ENCODE measurements at regions not wholly inside any gene's neighbourhood (a gene's known extent, or its start where the extent isn't known, plus 50 kb on each side); places are given as distances from the start of the nearest gene placed in this dataset.

DNA sequence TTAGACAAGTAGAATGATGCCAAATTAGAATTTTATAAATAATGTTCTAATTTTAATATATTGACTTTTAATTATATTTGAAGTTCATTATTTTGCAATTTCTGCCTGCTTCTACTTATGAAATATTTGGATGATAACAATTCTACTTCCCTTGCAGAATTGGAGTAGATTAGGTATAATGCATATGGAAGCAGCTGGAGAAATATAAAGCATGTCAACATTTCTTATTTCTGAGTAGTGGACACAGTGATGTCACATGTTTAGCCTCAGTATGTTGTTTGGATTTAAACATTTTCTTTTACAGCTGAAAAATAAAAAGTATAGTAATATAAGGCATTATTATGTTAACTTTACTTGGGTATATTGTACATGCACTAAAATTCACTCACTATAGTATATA, 344.2 kb upstream of the E2F7 start:
- DNase-seq = no peak
- Histone ChIP-seq H3K27ac (no peak overlapping the region), H4K20me1 (ENCODE audit: insufficient read depth) (no peaks in the 10 kb centered on the region), H3K9me3 (ENCODE audit: insufficient read depth, low read depth) (no peaks in the 10 kb centered on the region), H3K4me1 (replicated peaks; ENCODE audit: insufficient read depth) (no peaks in the 10 kb centered on the region), H3K27me3 (ENCODE audit: insufficient read depth, low read depth) (no peaks in the 10 kb centered on the region), H3K4me2 (no peak overlapping the region), H3K79me2 (ENCODE audit: low read depth) (no peaks in the 10 kb centered on the region), H3K36me3 (ENCODE audit: low read depth) (no peaks in the 10 kb centered on the region), H2AFZ (no peak overlapping the region), H3K4me3 (no peak overlapping the region), H3F3A (ENCODE audit: insufficient read depth, low read depth) (no peaks in the 10 kb centered on the region), H3K9me2 (ENCODE audit: insufficient read depth) (no peaks in the 10 kb centered on the region)
- ChIA-PET CTCF (no interaction called here), POLR2A (ENCODE audit: unreplicated experiment) (no interaction called here)
- intact Hi-C loops (cut with micrococcal nuclease; ENCODE audit: unreplicated experiment) = no loop called here
- TF ChIP-seq, protein P1, sequence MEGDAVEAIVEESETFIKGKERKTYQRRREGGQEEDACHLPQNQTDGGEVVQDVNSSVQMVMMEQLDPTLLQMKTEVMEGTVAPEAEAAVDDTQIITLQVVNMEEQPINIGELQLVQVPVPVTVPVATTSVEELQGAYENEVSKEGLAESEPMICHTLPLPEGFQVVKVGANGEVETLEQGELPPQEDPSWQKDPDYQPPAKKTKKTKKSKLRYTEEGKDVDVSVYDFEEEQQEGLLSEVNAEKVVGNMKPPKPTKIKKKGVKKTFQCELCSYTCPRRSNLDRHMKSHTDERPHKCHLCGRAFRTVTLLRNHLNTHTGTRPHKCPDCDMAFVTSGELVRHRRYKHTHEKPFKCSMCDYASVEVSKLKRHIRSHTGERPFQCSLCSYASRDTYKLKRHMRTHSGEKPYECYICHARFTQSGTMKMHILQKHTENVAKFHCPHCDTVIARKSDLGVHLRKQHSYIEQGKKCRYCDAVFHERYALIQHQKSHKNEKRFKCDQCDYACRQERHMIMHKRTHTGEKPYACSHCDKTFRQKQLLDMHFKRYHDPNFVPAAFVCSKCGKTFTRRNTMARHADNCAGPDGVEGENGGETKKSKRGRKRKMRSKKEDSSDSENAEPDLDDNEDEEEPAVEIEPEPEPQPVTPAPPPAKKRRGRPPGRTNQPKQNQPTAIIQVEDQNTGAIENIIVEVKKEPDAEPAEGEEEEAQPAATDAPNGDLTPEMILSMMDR (conservative IDR thresholded peaks at IDR 0.05) = no peak
- TF ChIP-seq EZH2 (IDR thresholded peaks at IDR 0.05; ENCODE audit: low read depth) = no peak
- BruUV-seq (replicated peaks) = no TSS peak

DNA sequence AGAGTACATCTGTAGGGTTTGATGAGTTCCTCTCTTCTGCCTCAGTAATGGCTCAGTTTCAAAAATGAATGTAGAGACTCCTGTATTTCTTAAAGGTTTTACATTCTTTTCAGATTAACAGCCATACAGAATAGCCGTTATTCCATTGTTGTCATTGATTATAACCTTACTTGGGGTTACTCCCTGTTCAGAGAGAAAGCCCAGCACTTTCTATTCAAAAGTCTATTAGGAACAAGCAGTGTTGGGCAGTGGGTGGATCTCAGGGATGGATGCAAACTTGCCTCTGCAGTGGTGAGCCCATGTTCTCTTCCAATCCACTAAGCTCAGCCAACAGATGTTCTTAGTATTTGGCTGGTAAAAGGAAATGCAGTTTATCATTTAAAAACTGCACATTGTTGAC, 342.6 kb upstream of the E2F7 start:
- H3K4me1 ChIP-seq (replicated peaks; ENCODE audit: insufficient read depth) = no peaks in the 10 kb centered on the region
- DNase-seq = no peak
- H3K4me2 ChIP-seq = no peak overlapping the region
- no peak overlapping the region for H3K4me3 ChIP-seq
- H2AFZ ChIP-seq = no peak overlapping the region
- BruUV-seq (replicated peaks) = no TSS peak
- H3K27ac ChIP-seq = no peak overlapping the region
- TF ChIP-seq, protein P1 (conservative IDR thresholded peaks at IDR 0.05) = no peak
- TF ChIP-seq EZH2 (IDR thresholded peaks at IDR 0.05; ENCODE audit: low read depth) = no peak
- no peaks in the 10 kb centered on the region for H3K27me3 ChIP-seq (ENCODE audit: insufficient read depth, low read depth)
- intact Hi-C loops (cut with micrococcal nuclease; ENCODE audit: unreplicated experiment) = no loop called here
- ChIA-PET CTCF (no interaction called here), POLR2A (ENCODE audit: unreplicated experiment) (no interaction called here)
- no peaks in the 10 kb centered on the region for H3K36me3 ChIP-seq (ENCODE audit: low read depth)
- H3K9me3 ChIP-seq (ENCODE audit: insufficient read depth, low read depth) = no peaks in the 10 kb centered on the region
- H3F3A ChIP-seq (ENCODE audit: insufficient read depth, low read depth) = no peaks in the 10 kb centered on the region
- no peaks in the 10 kb centered on the region for H3K79me2 ChIP-seq (ENCODE audit: low read depth)
- H4K20me1 ChIP-seq (ENCODE audit: insufficient read depth) = no peaks in the 10 kb centered on the region
- H3K9me2 ChIP-seq (ENCODE audit: insufficient read depth) = no peaks in the 10 kb centered on the region; the same call in 1 of the 2 replicates

DNA sequence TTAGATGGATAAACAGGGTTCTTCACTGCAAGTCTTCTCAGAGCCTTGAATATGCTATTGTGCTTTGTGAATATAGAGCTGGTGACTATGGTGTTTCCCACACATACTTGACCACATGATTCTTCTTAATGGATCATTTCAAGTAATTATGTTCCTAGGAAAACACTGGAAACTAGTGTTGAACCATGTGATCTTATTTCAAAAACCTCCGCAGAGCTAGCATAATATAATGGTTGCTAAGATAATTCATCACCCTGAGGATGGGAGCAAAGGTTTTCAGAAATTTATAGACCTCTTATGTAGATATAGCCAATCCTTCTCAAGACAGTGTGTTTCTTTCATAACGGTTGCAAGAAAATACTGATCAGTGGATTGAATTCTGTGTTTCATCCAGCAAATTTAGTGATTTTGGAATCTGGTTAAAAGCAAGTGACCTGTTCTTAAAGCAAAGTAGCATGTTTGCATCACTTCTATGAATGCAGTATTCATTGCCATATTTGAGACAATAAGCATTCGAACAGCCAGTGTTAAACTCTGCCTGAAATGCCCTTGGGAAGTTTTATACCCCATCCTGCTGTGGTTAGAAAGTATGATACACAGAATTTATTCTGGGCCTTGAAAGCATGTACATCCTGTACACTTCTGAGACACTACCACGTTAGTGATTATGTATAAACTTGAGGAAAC, 341.0 kb upstream of the E2F7 start:
- no peaks in the 10 kb centered on the region for H3K79me2 ChIP-seq (ENCODE audit: low read depth)
- no peaks in the 10 kb centered on the region for H3K27me3 ChIP-seq (ENCODE audit: insufficient read depth, low read depth)
- no peaks in the 10 kb centered on the region for H3K4me1 ChIP-seq (replicated peaks; ENCODE audit: insufficient read depth)
- ChIA-PET CTCF (no interaction called here), POLR2A (ENCODE audit: unreplicated experiment) (no interaction called here)
- H3K27ac ChIP-seq = no peak overlapping the region
- no peak for TF ChIP-seq EZH2 (IDR thresholded peaks at IDR 0.05; ENCODE audit: low read depth)
- TF ChIP-seq, protein P1 (conservative IDR thresholded peaks at IDR 0.05) = no peak
- no peak overlapping the region for H3K4me2 ChIP-seq
- no peak overlapping the region for H3K4me3 ChIP-seq
- no peaks in the 10 kb centered on the region for H3K36me3 ChIP-seq (ENCODE audit: low read depth)
- H3F3A ChIP-seq (ENCODE audit: insufficient read depth, low read depth) = no peaks in the 10 kb centered on the region
- BruUV-seq (replicated peaks) = no TSS peak
- H4K20me1 ChIP-seq (ENCODE audit: insufficient read depth) = no peaks in the 10 kb centered on the region
- DNase-seq = no peak
- no peaks in the 10 kb centered on the region; the same call in 1 of the 2 replicates for H3K9me2 ChIP-seq (ENCODE audit: insufficient read depth)
- H2AFZ ChIP-seq = no peak overlapping the region
- intact Hi-C loops (cut with micrococcal nuclease; ENCODE audit: unreplicated experiment) = no loop called here
- no peaks in the 10 kb centered on the region for H3K9me3 ChIP-seq (ENCODE audit: insufficient read depth, low read depth)
